Transverse colon (tissue), 4 donors: ENCODE measurements at regions not wholly inside any gene's neighbourhood (a gene's known extent, or its start where the extent isn't known, plus 50 kb on each side); places are given as distances from the start of the nearest gene placed in this dataset.

Experiments used
- DNase-seq: peaks from one replicate; pipeline ENCODE4 v3.0.0-alpha.2; 2019
- H3K27ac ChIP-seq, 4 donors: fragments of 200-600 bp; sonication (generic); 2 replicates each; pipeline ENCODE4 v1.5.1; 2016 to 2018; ENCODE audit warnings: inconsistent platforms in 4 of 4
- H3K27me3 ChIP-seq: fragments of 200-600 bp; sonication (generic); 2 replicates; pipeline ENCODE4 v1.5.1; 2017; ENCODE audit warnings: inconsistent platforms
- H3K36me3 ChIP-seq, 4 donors: fragments of 200-600 bp; sonication (generic); 2 replicates each; pipeline ENCODE4 v1.5.1; 2017 to 2019; ENCODE audit warnings: inconsistent platforms in 4 of 4
- H3K4me1 ChIP-seq, 4 donors: fragments of 200-600 bp; sonication (generic); 2 replicates each; pipeline ENCODE4 v1.5.1; 2017 to 2020; ENCODE audit warnings: inconsistent platforms in 4 of 4
- H3K4me3 ChIP-seq, 4 donors: fragments of 200-600 bp; sonication (generic); 1 replicate in 1 of 4; 2 replicates in 3 of 4; pipeline versions ENCODE4 v1.5.1 to v1.6.1; 2017 to 2019; ENCODE audit warnings: inconsistent platforms in 4 of 4
- H3K9me3 ChIP-seq, 2 donors: fragments of 200-600 bp; sonication (generic); 2 replicates each; pipeline ENCODE4 v1.5.1; 2017 to 2019; ENCODE audit warnings: inconsistent platforms in 2 of 2
- CTCF ChIP-seq, 5 experiments: fragments of 200-600 bp in 3 of 5; fragments of 450-650 bp in 2 of 5; sonication (generic) in 3 of 5; IDR thresholded peaks; 1 replicate in 2 of 5; 2 replicates in 3 of 5; pipeline ENCODE4 v1.5.1; 2016 to 2017; ENCODE audit warnings: antibody characterized with exemption in 5 of 5, inconsistent platforms in 3 of 5, mild to moderate bottlenecking in 2 of 5, moderate library complexity in 1 of 5
- EP300 ChIP-seq: sonication (generic); formaldehyde crosslinking; IDR thresholded peaks from one replicate; pipeline ENCODE4 v1.6.1; 2017; ENCODE audit warnings: antibody characterized with exemption, low read depth
- POLR2A ChIP-seq: fragments of 450-650 bp; IDR thresholded peaks from one replicate; pipeline ENCODE4 v1.6.1; 2016; ENCODE audit warnings: antibody characterized with exemption, mild to moderate bottlenecking, moderate library complexity
- POLR2AphosphoS5 ChIP-seq, 3 donors: sonication (generic); formaldehyde crosslinking; IDR thresholded peaks; one replicate each; pipeline ENCODE4 v1.6.1; 2016; ENCODE audit warnings: antibody characterized with exemption in 3 of 3
- WGBS, 2 donors: methylation state at CpG; one replicate each; pipeline ENCODE4 v1.1.5; 2018; ENCODE audit warnings: low coverage in 1 of 2; 5-methylcytosine and 5-hydroxymethylcytosine counted together
- in situ Hi-C, 4 donors: fragments of 200-750 bp; cut with MboI; loops; one replicate each; pipeline versions ENCODE4 v1.15.0 to v1.15.1; 2017; ENCODE audit warnings: low sequenced_read_pairs in 3 of 4, low pct_ligation_motif_present in 1 of 4, low pct_unique_long_range_greater_than_20kb in 1 of 4
- intact Hi-C: fragments of 100-400 bp; cut with DNase I; formaldehyde crosslinking; loops from one replicate; pipeline ENCODE4 v1.15.1; 2023; ENCODE audit warnings: low total_unique reads

GRCh38 chr22:23513705-23514104 lies 66.4 kb downstream of the IGLL1 start:
- in situ Hi-C loops = no loop called here

GRCh38 chr22:23513133-23513532 lies 67.0 kb downstream of the IGLL1 start:
- TF ChIP-seq POLR2A (no peak), CTCF (IDR thresholded peaks at IDR 0.05) (no peak), EP300 (no peak), POLR2AphosphoS5 (IDR thresholded peaks at IDR 0.05) (no peak)
- Histone ChIP-seq H3K4me1 (peaks cover 0 to 1% (median under 1%) of the 10 kb centered on the region in 4 donors), H3K36me3 (no peaks in the 10 kb centered on the region), H3K27me3 (no peaks in the 10 kb centered on the region), H3K27ac (peak overlapping the region in 2 of 4 donors; percentile 54 to 71), H3K9me3 (no peaks in the 10 kb centered on the region), H3K4me3 (no peak overlapping the region)
- 82 to 90% methylated on average over 2 to 15 of the region's 15 CpGs for WGBS, 2 donors
- in situ Hi-C loops (no loop called here), intact Hi-C loops (no loop called here)
- no peak for DNase-seq

More at GRCh38 chr22:23513705-23514104, 66.4 kb downstream of the IGLL1 start:
- Histone ChIP-seq H3K9me3 (no peaks in the 10 kb centered on the region), H3K27ac (peak overlapping the region in 2 of 4 donors; percentile 54 to 71), H3K4me3 (no peak overlapping the region), H3K36me3 (no peaks in the 10 kb centered on the region), H3K27me3 (no peaks in the 10 kb centered on the region), H3K4me1 (peaks cover 0 to 7% (median 3%) of the 10 kb centered on the region in 4 donors)
- intact Hi-C loops = no loop called here
- DNase-seq = no peak
- TF ChIP-seq POLR2A = no peak
- no peak for TF ChIP-seq EP300
- WGBS, 2 donors = 90 to 91% methylated on average over 3 to 7 of the region's 7 CpGs

- Histone ChIP-seq H3K4me3 (no peak overlapping the region), H3K27me3 (no peaks in the 10 kb centered on the region), H3K9me3 (no peaks in the 10 kb centered on the region), H3K27ac (peak overlapping the region in 2 of 4 donors; percentile 54 to 71), H3K4me1 (no peaks in the 10 kb centered on the region), H3K36me3 (no peaks in the 10 kb centered on the region)
- intact Hi-C loops = no loop called here
- in situ Hi-C loops = no loop called here
- TF ChIP-seq EP300 (no peak), CTCF (IDR thresholded peaks at IDR 0.05) (no peak), POLR2AphosphoS5 (IDR thresholded peaks at IDR 0.05) (no peak), POLR2A (no peak)
- DNase-seq = no peak
- WGBS, 2 donors = 75% methylated on average over 4 of the region's 5 CpGs; no CpG with 5 or more reads in 1 of the 2 donors
Measured at GRCh38 chr22:23512721-23513120, 67.4 kb downstream of the IGLL1 start.

- no peak for TF ChIP-seq POLR2A
- TF ChIP-seq CTCF (IDR thresholded peaks at IDR 0.05) = no peak
- no peak for TF ChIP-seq EP300
- no peak for TF ChIP-seq POLR2AphosphoS5 (IDR thresholded peaks at IDR 0.05)
- Histone ChIP-seq H3K4me3 (no peak overlapping the region), H3K4me1 (no peaks in the 10 kb centered on the region), H3K27ac (peak overlapping the region in 1 of 4 donors; percentile 13), H3K36me3 (no peaks in the 10 kb centered on the region), H3K27me3 (no peaks in the 10 kb centered on the region), H3K9me3 (no peaks in the 10 kb centered on the region)
- 84 to 89% methylated on average over 3 to 5 of the region's 5 CpGs for WGBS, 2 donors
- no peak for DNase-seq
- intact Hi-C loops (no loop called here), in situ Hi-C loops (no loop called here)
Measured at GRCh38 chr22:23512348-23512705, 67.8 kb downstream of the IGLL1 start.
